ENCODE measurements at regions not wholly inside any gene's neighbourhood (a gene's known extent, or its start where the extent isn't known, plus 50 kb on each side); places are given as distances from the start of the nearest gene placed in this dataset.
A peak's percentile ranks its signal among the peaks of the same experiment; 100 is the strongest.

DNA sequence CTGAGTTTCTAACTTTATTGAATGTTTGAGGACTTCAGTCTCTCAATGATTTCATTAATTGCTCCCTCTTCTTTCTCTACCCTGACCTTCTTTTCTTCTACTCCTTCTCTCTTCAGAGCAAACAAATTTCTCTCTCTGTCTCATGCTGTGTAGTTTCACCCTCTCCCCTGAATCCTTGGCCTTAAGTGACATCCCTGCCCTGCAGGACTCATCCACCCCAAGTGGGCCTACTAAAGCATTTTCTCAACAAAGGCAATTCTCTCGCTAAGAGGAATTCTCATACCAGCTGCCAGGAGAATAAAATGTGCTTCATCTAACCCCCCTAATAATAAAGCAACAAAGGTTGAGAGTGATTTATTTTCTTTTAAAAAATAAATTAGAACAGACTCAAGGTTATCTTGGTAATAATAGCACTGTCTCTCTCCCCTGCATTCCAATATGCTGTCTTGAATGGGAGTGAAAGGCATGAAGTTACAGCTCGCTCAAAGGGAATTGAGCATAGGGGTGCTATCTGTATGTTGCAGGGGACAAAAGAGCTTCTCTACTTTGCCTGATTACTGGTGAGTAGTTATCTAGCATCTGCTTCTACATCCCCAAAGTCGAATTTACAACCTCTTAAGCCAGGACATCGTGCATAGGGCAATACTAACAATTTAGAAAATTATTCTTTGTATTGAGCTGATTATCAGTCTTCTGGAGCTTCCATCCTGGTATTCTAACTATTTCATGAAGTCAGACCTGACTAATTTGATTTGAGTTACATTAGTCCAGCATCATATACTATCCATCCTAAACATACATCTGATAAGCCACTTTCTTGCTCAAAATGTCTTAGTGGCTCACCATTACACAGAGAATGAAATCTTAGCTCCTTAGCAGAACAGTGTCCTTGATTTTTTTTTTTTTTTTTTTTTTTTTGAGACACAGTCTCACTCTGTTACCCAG is 76.9 kb upstream of the DNAJC19 start:
- H3K79me2 ChIP-seq (replicated peaks; ENCODE audit: insufficient read depth): no peaks in the 10 kb centered on the region
- H3K4me2 ChIP-seq: peak overlapping the region; percentile 10
- H3K4me1 ChIP-seq (ENCODE audit: insufficient read depth): peaks cover 14% of the 10 kb centered on the region
- H3K27me3 ChIP-seq (ENCODE audit: insufficient read depth): no peaks in the 10 kb centered on the region
- H3K4me3 ChIP-seq: no peak overlapping the region
- peak overlapping the region; percentile 24; the same call in 1 of the 2 replicates for H3K27ac ChIP-seq (ENCODE audit: low read depth)
- ATAC-seq: peak; percentile 82
- TF ChIP-seq, protein P1, sequence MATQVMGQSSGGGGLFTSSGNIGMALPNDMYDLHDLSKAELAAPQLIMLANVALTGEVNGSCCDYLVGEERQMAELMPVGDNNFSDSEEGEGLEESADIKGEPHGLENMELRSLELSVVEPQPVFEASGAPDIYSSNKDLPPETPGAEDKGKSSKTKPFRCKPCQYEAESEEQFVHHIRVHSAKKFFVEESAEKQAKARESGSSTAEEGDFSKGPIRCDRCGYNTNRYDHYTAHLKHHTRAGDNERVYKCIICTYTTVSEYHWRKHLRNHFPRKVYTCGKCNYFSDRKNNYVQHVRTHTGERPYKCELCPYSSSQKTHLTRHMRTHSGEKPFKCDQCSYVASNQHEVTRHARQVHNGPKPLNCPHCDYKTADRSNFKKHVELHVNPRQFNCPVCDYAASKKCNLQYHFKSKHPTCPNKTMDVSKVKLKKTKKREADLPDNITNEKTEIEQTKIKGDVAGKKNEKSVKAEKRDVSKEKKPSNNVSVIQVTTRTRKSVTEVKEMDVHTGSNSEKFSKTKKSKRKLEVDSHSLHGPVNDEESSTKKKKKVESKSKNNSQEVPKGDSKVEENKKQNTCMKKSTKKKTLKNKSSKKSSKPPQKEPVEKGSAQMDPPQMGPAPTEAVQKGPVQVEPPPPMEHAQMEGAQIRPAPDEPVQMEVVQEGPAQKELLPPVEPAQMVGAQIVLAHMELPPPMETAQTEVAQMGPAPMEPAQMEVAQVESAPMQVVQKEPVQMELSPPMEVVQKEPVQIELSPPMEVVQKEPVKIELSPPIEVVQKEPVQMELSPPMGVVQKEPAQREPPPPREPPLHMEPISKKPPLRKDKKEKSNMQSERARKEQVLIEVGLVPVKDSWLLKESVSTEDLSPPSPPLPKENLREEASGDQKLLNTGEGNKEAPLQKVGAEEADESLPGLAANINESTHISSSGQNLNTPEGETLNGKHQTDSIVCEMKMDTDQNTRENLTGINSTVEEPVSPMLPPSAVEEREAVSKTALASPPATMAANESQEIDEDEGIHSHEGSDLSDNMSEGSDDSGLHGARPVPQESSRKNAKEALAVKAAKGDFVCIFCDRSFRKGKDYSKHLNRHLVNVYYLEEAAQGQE (IDR thresholded peaks at IDR 0.05; ENCODE audit: unreplicated experiment): no peak
- no peak for TF ChIP-seq EZH2 (IDR thresholded peaks at IDR 0.05; ENCODE audit: low read depth, unreplicated experiment)
- no peak for TF ChIP-seq ZNF114 (CRISPR knock-in tag; IDR thresholded peaks at IDR 0.05)
- TF ChIP-seq, protein P2, sequence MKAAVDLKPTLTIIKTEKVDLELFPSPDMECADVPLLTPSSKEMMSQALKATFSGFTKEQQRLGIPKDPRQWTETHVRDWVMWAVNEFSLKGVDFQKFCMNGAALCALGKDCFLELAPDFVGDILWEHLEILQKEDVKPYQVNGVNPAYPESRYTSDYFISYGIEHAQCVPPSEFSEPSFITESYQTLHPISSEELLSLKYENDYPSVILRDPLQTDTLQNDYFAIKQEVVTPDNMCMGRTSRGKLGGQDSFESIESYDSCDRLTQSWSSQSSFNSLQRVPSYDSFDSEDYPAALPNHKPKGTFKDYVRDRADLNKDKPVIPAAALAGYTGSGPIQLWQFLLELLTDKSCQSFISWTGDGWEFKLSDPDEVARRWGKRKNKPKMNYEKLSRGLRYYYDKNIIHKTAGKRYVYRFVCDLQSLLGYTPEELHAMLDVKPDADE (IDR thresholded peaks at IDR 0.05): no peak
- TF ChIP-seq EZH2phosphoT487 (IDR thresholded peaks at IDR 0.05; ENCODE audit: unreplicated experiment): no peak
- TF ChIP-seq JUNB (IDR thresholded peaks at IDR 0.05; ENCODE audit: unreplicated experiment): no peak
- TF ChIP-seq NANOG (IDR thresholded peaks at IDR 0.05; ENCODE audit: borderline replicate concordance): no peak
- no peaks in the 10 kb centered on the region; the same call in 1 of the 3 replicates for H3K9me3 Mint-ChIP-seq
- no peaks in the 10 kb centered on the region for H4K20me1 ChIP-seq (replicated peaks; ENCODE audit: insufficient read depth)
- H3K27ac Mint-ChIP-seq: peak overlapping the region; percentile 75; the same call in 1 of the 2 replicates
- H3K4me1 Mint-ChIP-seq: peaks cover 13% of the 10 kb centered on the region
- no peaks in the 10 kb centered on the region for H3F3A ChIP-seq (replicated peaks; ENCODE audit: low read depth)
- H3K27me3 Mint-ChIP-seq (ENCODE audit: insufficient read depth, low read depth, poor library complexity): no peaks in the 10 kb centered on the region
- no peak for DNase-seq (ENCODE audit: low spot score)
- H3K9me2 ChIP-seq (ENCODE audit: insufficient read depth): no peaks in the 10 kb centered on the region
- H3K4me3 Mint-ChIP-seq: no peak overlapping the region
- H3K36me3 ChIP-seq (ENCODE audit: insufficient read depth): no peaks in the 10 kb centered on the region
- H2AFZ ChIP-seq: peak overlapping the region; percentile 0; the same call in 1 of the 2 replicates
- no peaks in the 10 kb centered on the region for H3K36me3 Mint-ChIP-seq (ENCODE audit: low read depth)

DNA sequence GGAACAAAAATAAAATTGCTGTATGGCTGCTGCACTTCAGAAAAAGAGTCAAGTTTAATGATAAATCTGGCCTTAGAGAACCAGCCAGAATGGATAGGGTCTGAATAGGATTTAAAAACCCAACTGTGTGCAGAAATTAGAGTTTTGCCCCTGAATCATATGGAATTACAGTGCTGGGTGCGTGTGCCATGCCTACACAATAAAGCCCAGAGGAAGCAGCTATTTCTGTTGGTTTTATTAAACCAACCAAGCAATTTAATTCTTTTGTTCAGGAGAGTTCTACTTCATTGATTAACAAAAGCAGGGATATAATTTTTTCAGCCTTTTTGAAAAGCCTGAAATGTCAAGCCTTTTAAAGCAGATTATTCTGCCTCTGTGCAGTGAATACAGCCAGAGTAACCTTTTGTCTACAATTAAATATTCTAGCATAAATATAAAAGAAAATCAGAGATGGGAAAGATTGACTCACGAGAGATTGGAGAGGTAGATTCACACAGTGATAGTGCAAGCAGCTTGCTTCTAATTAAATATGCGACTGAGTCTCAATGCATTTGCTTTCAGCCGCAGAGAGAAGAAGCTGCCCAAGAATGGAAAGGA is 66.7 kb upstream of the DNAJC19 start:
- H3K4me2 ChIP-seq: no peak overlapping the region
- H3K4me1 ChIP-seq (ENCODE audit: insufficient read depth): peaks cover 10% of the 10 kb centered on the region; the same call in 1 of the 2 replicates
- Mint-ChIP-seq H3K4me1 (peaks cover 7% of the 10 kb centered on the region), H3K9me3 (no peaks in the 10 kb centered on the region), H3K27ac (no peak overlapping the region), H3K4me3 (no peak overlapping the region), H3K36me3 (ENCODE audit: low read depth) (no peaks in the 10 kb centered on the region), H3K27me3 (ENCODE audit: insufficient read depth, low read depth, poor library complexity) (peaks cover 1% of the 10 kb centered on the region)
- DNase-seq (ENCODE audit: low spot score): no peak
- no peaks in the 10 kb centered on the region for H3K27me3 ChIP-seq (ENCODE audit: insufficient read depth)
- no peaks in the 10 kb centered on the region for H3K9me2 ChIP-seq (ENCODE audit: insufficient read depth)
- H2AFZ ChIP-seq: no peak overlapping the region
- no peak overlapping the region for H3K27ac ChIP-seq (ENCODE audit: low read depth)
- no peaks in the 10 kb centered on the region for H3K36me3 ChIP-seq (ENCODE audit: insufficient read depth)
- no peak overlapping the region for H3K4me3 ChIP-seq
- no peaks in the 10 kb centered on the region for H4K20me1 ChIP-seq (replicated peaks; ENCODE audit: insufficient read depth)
- no peaks in the 10 kb centered on the region for H3K79me2 ChIP-seq (replicated peaks; ENCODE audit: insufficient read depth)
- no peaks in the 10 kb centered on the region for H3F3A ChIP-seq (replicated peaks; ENCODE audit: low read depth)
- no peak for ATAC-seq
- TF ChIP-seq JUNB (IDR thresholded peaks at IDR 0.05; ENCODE audit: unreplicated experiment) (no peak), STAT1 (IDR thresholded peaks at IDR 0.05; ENCODE audit: unreplicated experiment) (no peak)
- TF ChIP-seq, protein P1 (IDR thresholded peaks at IDR 0.05; ENCODE audit: unreplicated experiment): no peak
- TF ChIP-seq, protein P2 (IDR thresholded peaks at IDR 0.05): no peak

Measured in GM23338 (cell line).